ENCODE measurements at regions not wholly inside any gene's neighbourhood (a gene's known extent, or its start where the extent isn't known, plus 50 kb on each side); places are given as distances from the start of the nearest gene placed in this dataset.

DNA sequence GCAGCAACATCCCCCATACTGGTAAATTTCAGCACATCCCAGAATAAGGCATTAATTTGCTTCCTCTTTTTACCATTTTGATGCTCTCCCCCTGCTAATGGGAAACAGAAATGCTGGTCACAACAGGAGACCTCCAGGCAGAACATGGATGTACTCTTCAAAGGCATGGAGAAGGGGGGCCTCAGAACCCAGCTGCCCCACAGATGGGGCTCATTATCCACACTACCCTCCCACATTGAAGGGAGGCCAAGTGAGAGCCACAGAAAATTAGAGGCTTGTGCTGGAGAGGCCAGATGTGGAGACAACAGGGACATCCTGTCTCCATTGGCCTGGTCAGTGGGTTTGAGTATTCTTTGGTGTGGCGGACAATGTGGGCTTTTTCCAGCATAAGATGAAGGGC is 150.1 kb upstream of the CDH11 start:
- H3K4me3 ChIP-seq: no peak overlapping the region
- H3K27ac ChIP-seq: no peak overlapping the region
- DNase-seq (ENCODE audit: low spot score in 2 of 2): no peak
- TF ChIP-seq, protein P1, sequence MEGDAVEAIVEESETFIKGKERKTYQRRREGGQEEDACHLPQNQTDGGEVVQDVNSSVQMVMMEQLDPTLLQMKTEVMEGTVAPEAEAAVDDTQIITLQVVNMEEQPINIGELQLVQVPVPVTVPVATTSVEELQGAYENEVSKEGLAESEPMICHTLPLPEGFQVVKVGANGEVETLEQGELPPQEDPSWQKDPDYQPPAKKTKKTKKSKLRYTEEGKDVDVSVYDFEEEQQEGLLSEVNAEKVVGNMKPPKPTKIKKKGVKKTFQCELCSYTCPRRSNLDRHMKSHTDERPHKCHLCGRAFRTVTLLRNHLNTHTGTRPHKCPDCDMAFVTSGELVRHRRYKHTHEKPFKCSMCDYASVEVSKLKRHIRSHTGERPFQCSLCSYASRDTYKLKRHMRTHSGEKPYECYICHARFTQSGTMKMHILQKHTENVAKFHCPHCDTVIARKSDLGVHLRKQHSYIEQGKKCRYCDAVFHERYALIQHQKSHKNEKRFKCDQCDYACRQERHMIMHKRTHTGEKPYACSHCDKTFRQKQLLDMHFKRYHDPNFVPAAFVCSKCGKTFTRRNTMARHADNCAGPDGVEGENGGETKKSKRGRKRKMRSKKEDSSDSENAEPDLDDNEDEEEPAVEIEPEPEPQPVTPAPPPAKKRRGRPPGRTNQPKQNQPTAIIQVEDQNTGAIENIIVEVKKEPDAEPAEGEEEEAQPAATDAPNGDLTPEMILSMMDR (IDR thresholded peaks at IDR 0.05): no peak
- no peak for TF ChIP-seq POLR2AphosphoS5 (IDR thresholded peaks at IDR 0.05)
- no peak for TF ChIP-seq POLR2A (IDR thresholded peaks at IDR 0.05)
- no peaks in the 10 kb centered on the region for H3K4me1 ChIP-seq
- H3K9me3 ChIP-seq: no peaks in the 10 kb centered on the region
- H3K27me3 ChIP-seq: no peaks in the 10 kb centered on the region
- H3K36me3 ChIP-seq: no peaks in the 10 kb centered on the region
- intact Hi-C loops (cut with DNase I; ENCODE audit: low total_unique reads): no loop called here

DNA sequence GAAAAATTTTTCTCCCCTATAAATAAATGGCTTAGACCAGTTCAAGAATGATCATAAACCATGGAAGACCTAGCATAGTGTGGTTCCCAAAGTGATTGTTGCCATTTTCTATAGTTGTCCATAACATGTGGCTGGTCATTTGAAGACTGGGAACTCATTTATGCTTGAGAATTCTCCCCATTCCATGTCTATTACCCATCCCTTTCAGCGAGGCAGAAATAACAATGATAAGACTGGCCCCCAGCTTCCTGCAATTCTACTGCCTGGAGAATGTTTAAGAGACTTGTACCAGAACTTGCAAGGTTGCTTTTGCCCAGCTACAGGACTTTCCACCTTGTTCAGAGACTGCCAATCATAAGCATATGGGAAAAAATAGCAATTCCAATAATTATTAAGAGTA is 146.5 kb upstream of the CDH11 start:
- Histone ChIP-seq H3K27me3 (no peaks in the 10 kb centered on the region), H3K4me3 (no peak overlapping the region), H3K9me3 (no peaks in the 10 kb centered on the region), H3K36me3 (no peaks in the 10 kb centered on the region), H3K4me1 (no peaks in the 10 kb centered on the region), H3K27ac (no peak overlapping the region)
- intact Hi-C loops (cut with DNase I; ENCODE audit: low total_unique reads): no loop called here
- TF ChIP-seq, protein P1 (IDR thresholded peaks at IDR 0.05): no peak
- TF ChIP-seq POLR2A (IDR thresholded peaks at IDR 0.05): no peak
- no peak for DNase-seq (ENCODE audit: low spot score in 2 of 2)

DNA sequence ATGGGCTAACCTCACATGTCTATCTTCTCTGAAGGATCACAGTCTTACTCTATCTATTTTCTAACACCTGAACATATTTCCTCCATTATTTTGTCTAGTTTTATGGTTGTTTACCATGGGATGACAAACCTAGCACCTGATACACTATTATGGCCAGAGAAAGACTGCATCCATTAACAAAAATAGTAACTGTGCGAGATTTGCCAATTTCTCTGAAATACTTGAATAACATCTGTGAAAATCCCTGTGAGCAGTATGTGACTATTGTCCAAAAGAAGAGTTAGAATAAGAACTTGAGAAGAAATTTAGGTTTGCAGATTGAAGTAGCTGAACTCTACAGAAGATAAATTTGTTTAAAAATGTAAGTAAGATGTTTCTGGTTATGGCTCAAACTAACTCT is 142.0 kb upstream of the CDH11 start:
- no peak for DNase-seq (ENCODE audit: low spot score in 2 of 2)
- intact Hi-C loops (cut with DNase I; ENCODE audit: low total_unique reads): no loop called here
- Histone ChIP-seq H3K4me3 (no peak overlapping the region), H3K27me3 (no peaks in the 10 kb centered on the region), H3K36me3 (no peaks in the 10 kb centered on the region), H3K9me3 (peaks cover 0 to 5% of the 10 kb centered on the region in 2 donors), H3K27ac (no peak overlapping the region), H3K4me1 (no peaks in the 10 kb centered on the region)
- TF ChIP-seq POLR2AphosphoS5 (IDR thresholded peaks at IDR 0.05): no peak

DNA sequence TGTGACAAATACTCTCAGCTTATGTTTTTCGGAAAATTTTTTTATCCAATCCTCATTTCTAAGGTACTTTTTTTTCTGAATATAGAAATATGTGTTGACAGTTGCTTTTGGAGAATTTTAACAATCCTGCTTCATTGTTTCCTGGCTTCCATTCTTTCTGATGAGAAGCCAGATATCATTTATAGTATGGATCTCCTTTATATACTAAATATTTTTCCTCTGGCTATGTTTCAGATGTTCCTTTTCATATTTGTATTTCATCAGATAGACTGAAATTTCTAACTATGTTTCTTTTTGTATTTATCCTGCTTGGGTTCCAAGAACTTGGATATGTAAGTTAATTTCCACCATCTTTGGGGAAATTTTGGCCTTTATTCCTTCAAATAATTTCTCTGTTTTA is 138.9 kb upstream of the CDH11 start:
- intact Hi-C loops (cut with DNase I; ENCODE audit: low total_unique reads): no loop called here
- Histone ChIP-seq H3K27ac (no peak overlapping the region), H3K4me3 (no peak overlapping the region), H3K27me3 (no peaks in the 10 kb centered on the region), H3K9me3 (peaks cover 0 to 5% of the 10 kb centered on the region in 2 donors), H3K36me3 (no peaks in the 10 kb centered on the region), H3K4me1 (no peaks in the 10 kb centered on the region)
- no peak for DNase-seq (ENCODE audit: low spot score in 2 of 2)
- TF ChIP-seq, protein P1 (IDR thresholded peaks at IDR 0.05): no peak
- TF ChIP-seq POLR2A (IDR thresholded peaks at IDR 0.05) (no peak), POLR2AphosphoS5 (IDR thresholded peaks at IDR 0.05) (no peak)

DNA sequence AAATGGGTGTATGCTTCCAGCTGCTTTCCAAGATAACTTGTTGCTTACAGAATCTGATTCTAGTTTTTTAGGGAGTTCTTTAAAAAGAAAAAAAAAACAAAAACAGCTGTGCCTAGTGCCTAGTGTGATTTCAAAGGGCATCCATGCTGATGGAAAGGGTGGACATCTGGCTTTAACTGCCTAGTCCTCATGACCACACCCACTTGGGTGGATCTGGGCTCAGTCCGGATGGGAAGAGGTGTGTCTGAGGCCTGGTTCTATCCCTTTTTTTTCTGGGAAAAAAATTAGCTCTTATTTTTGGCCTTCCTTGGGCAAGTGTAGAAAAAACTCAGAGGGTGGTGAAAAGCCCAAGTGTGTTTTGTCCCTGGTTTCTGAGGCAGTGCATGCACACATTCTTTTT is 132.3 kb upstream of the CDH11 start:
- H3K36me3 ChIP-seq: no peaks in the 10 kb centered on the region
- no peak for DNase-seq (ENCODE audit: low spot score in 2 of 2)
- H3K27me3 ChIP-seq: no peaks in the 10 kb centered on the region
- no peak overlapping the region for H3K4me3 ChIP-seq
- TF ChIP-seq POLR2A (IDR thresholded peaks at IDR 0.05): no peak
- H3K9me3 ChIP-seq: no peaks in the 10 kb centered on the region
- intact Hi-C loops (cut with DNase I; ENCODE audit: low total_unique reads): no loop called here
- H3K4me1 ChIP-seq: no peaks in the 10 kb centered on the region
- H3K27ac ChIP-seq: no peak overlapping the region

DNA sequence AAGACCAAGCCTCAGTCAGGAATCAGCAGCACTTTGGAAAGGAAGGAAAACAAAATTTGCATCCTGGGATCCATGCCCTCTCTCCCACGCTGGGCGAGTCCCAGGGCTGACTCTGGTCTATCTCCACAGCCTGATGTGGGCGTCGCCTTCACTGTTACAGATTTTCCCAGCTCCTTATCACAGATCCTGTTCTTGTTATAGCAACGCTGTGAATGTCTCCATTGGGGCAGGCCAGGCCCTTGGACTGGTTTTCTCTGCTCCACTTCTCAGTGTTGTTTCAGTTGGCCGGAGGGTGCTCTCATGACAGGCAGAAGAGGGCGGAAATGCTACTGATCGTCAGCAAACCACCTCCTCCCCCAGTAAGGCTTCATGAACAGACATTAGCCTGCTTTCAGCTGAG is 127.9 kb upstream of the CDH11 start:
- no peaks in the 10 kb centered on the region for H3K4me1 ChIP-seq
- intact Hi-C loops (cut with DNase I; ENCODE audit: low total_unique reads): no loop called here
- H3K27me3 ChIP-seq: no peaks in the 10 kb centered on the region
- TF ChIP-seq, protein P1 (IDR thresholded peaks at IDR 0.05): no peak
- TF ChIP-seq POLR2A (IDR thresholded peaks at IDR 0.05) (no peak), POLR2AphosphoS5 (IDR thresholded peaks at IDR 0.05) (no peak)
- H3K36me3 ChIP-seq: no peaks in the 10 kb centered on the region
- H3K27ac ChIP-seq: peak overlapping the region in 1 of 2 donors; percentile 52
- no peaks in the 10 kb centered on the region for H3K9me3 ChIP-seq
- DNase-seq (ENCODE audit: low spot score in 2 of 2): peak in 1 of 2 donors; percentile 17
- H3K4me3 ChIP-seq: no peak overlapping the region

All from breast epithelium (tissue), 4 donors.